CD14-positive monocyte (primary cell): ENCODE measurements at regions not wholly inside any gene's neighbourhood (a gene's known extent, or its start where the extent isn't known, plus 50 kb on each side); places are given as distances from the start of the nearest gene placed in this dataset.

Experiments
- DNase-seq, 3 donors: peaks; one replicate each; pipeline ENCODE4 v3.0.0-alpha.2; 2011 to 2022
- H2AFZ ChIP-seq: 2 replicates; pipeline ENCODE4 v1.6.0; 2012; ENCODE audit warnings: mild to moderate bottlenecking, low read depth, low read length, inconsistent platforms; ENCODE audit not compliant: insufficient read depth, poor library complexity, severe bottlenecking
- H3K27ac ChIP-seq, 2 donors: 1 replicate in 1 of 2; 2 replicates in 1 of 2; pipeline ENCODE4 v1.5.1; 2012 to 2013; ENCODE audit warnings: low read length in 2 of 2, control low read depth in 1 of 2, inconsistent platforms in 1 of 2, low read depth in 1 of 2, mild to moderate bottlenecking in 1 of 2
- H3K27me3 ChIP-seq, 2 donors: one replicate each; pipeline versions ENCODE4 v1.6.0 to v1.6.1; 2011 to 2013; ENCODE audit warnings: low read length in 2 of 2; ENCODE audit not compliant: control insufficient read depth in 2 of 2, insufficient read depth in 2 of 2
- H3K36me3 ChIP-seq, 2 donors: replicated peaks in 1 of 2; 1 replicate in 1 of 2; 2 replicates in 1 of 2; pipeline versions ENCODE4 v1.5.1 to v1.6.1; 2012 to 2013; ENCODE audit warnings: low read length in 2 of 2, control low read depth in 1 of 2, inconsistent platforms in 1 of 2, mild to moderate bottlenecking in 1 of 2; ENCODE audit not compliant: insufficient read depth in 2 of 2, control insufficient read depth in 1 of 2
- H3K4me1 ChIP-seq, 2 donors: 1 replicate in 1 of 2; 2 replicates in 1 of 2; pipeline versions ENCODE4 v1.5.1 to v1.6.1; 2012 to 2013; ENCODE audit warnings: low read length in 2 of 2, control low read depth in 1 of 2, inconsistent platforms in 1 of 2, mild to moderate bottlenecking in 1 of 2, moderate library complexity in 1 of 2; ENCODE audit not compliant: insufficient read depth in 2 of 2, control insufficient read depth in 1 of 2
- H3K4me2 ChIP-seq: replicated peaks from 2 replicates; pipeline ENCODE3; 2012; ENCODE audit warnings: low read length, moderate library complexity, mild to moderate bottlenecking; ENCODE audit not compliant: poor library complexity, severe bottlenecking; ENCODE audit errors: extremely low read depth
- H3K4me3 ChIP-seq, 3 experiments: fragments of 200-600 bp in 1 of 3; sonication (generic) in 1 of 3; replicated peaks in 1 of 3; 1 replicate in 2 of 3; 2 replicates in 1 of 3; pipeline ENCODE4 v1.5.1; 2011 to 2013; ENCODE audit warnings: low read length in 3 of 3, mild to moderate bottlenecking in 3 of 3, control low read depth in 2 of 3, low read depth in 2 of 3, inconsistent platforms in 1 of 3, moderate library complexity in 1 of 3
- H3K79me2 ChIP-seq: 2 replicates; pipeline ENCODE4 v1.6.0; 2012; ENCODE audit warnings: mild to moderate bottlenecking, control low read depth, inconsistent platforms, low read length, moderate library complexity; ENCODE audit not compliant: insufficient read depth
- H3K9ac ChIP-seq: 2 replicates; pipeline ENCODE4 v1.6.0; 2017; ENCODE audit warnings: low read length, mild to moderate bottlenecking; ENCODE audit not compliant: insufficient read depth, poor library complexity, severe bottlenecking
- H3K9me3 ChIP-seq, 2 donors: replicated peaks in 1 of 2; 1 replicate in 1 of 2; 2 replicates in 1 of 2; pipeline versions ENCODE4 v1.5.1 to v1.6.1; 2012 to 2013; ENCODE audit warnings: low read length in 2 of 2, control low read depth in 1 of 2; ENCODE audit not compliant: control insufficient read depth in 1 of 2, insufficient read depth in 1 of 2
- H4K20me1 ChIP-seq: 2 replicates; pipeline ENCODE4 v1.6.0; 2012; ENCODE audit warnings: mild to moderate bottlenecking, low read length, control low read depth, moderate library complexity; ENCODE audit not compliant: insufficient read depth
- H3K27ac Mint-ChIP-seq, 7 donors: one replicate each; pipeline ENCODE4 v1.8.0; 2020; ENCODE audit warnings: mild to moderate bottlenecking in 7 of 7, mixed read lengths in 7 of 7, moderate library complexity in 6 of 7, inconsistent platforms in 2 of 7
- H3K27me3 Mint-ChIP-seq, 3 donors: one replicate each; pipeline ENCODE4 v1.8.0; 2021 to 2022; ENCODE audit warnings: low read depth in 3 of 3, mild to moderate bottlenecking in 3 of 3, mixed read lengths in 3 of 3, moderate library complexity in 3 of 3, inconsistent platforms in 1 of 3
- H3K36me3 Mint-ChIP-seq, 2 donors: one replicate each; pipeline ENCODE4 v1.8.0; 2020; ENCODE audit warnings: mixed read lengths in 2 of 2, inconsistent platforms in 1 of 2, mild to moderate bottlenecking in 1 of 2
- H3K4me1 Mint-ChIP-seq: one replicate; pipeline ENCODE4 v1.8.0; 2020; ENCODE audit warnings: mild to moderate bottlenecking, mixed read lengths
- H3K4me3 Mint-ChIP-seq, 2 donors: one replicate each; pipeline ENCODE4 v1.8.0; 2020; ENCODE audit warnings: mild to moderate bottlenecking in 2 of 2, mixed read lengths in 2 of 2, moderate library complexity in 1 of 2
- H3K9me3 Mint-ChIP-seq, 7 donors: one replicate each; pipeline ENCODE4 v1.8.0; 2020 to 2022; ENCODE audit warnings: mixed read lengths in 7 of 7, mild to moderate bottlenecking in 6 of 7, moderate library complexity in 6 of 7, inconsistent platforms in 2 of 7
- CTCF ChIP-seq: fragments of 200-600 bp; IDR thresholded peaks from one replicate; pipeline ENCODE4 v1.8.0; 2022; ENCODE audit warnings: antibody characterized with exemption, mild to moderate bottlenecking
- WGBS: methylation state at CpG from one replicate; pipeline ENCODE4 v1.1.5; 2013; ENCODE audit warnings: missing lambda C conversion rate; ENCODE audit not compliant: insufficient coverage; 5-methylcytosine and 5-hydroxymethylcytosine counted together
- intact Hi-C, 2 donors: fragments of 100-400 bp; cut with micrococcal nuclease; formaldehyde crosslinking; loops; one replicate each; pipeline versions ENCODE4 v1.15.0 to v1.15.1; 2023

DNA sequence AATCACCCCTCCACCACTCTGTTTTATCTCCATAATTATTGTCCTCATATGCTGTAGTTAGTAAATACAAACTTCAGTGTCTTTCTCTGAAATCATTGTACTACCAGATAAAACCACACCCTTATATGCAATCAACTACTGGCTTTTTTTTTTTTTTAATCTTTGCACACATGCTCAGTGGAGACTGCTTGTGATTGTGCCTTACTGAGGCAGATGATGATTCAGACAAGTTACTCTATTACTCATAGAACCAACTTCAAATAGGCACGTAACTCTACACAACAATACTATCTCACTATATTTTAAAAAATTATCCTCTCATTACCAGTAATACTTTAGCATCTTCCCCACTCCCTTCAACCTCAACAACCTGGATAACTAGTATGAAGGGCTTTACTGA is 1278.4 kb upstream of the PIK3C3 start:
- no CpG with 5 or more reads among the region's 1 CpG for WGBS

GRCh38 chr18:40673150-40673549 is 1281.9 kb upstream of the PIK3C3 start:
- no peak overlapping the region for H3K4me2 ChIP-seq
- H3K9me3 ChIP-seq: no peaks in the 10 kb centered on the region
- no peaks in the 10 kb centered on the region for H3K27me3 ChIP-seq
- no peak overlapping the region for H3K9ac ChIP-seq
- no CpG with 5 or more reads among the region's 3 CpGs for WGBS
- Mint-ChIP-seq H3K36me3 (no peaks in the 10 kb centered on the region), H3K9me3 (peaks cover 0 to 8% (median 2%) of the 10 kb centered on the region in 7 donors), H3K4me1 (no peaks in the 10 kb centered on the region), H3K4me3 (no peak overlapping the region), H3K27me3 (no peaks in the 10 kb centered on the region), H3K27ac (no peak overlapping the region)
- intact Hi-C loops: loop anchor here in 1 of 2 donors (10.0 kb wide), 1 partner anchor 62 kb away; no protein-coding TSS in a partner anchor
- H3K36me3 ChIP-seq: no peaks in the 10 kb centered on the region
- no peaks in the 10 kb centered on the region for H4K20me1 ChIP-seq
- TF ChIP-seq CTCF: no peak
- no peaks in the 10 kb centered on the region for H3K4me1 ChIP-seq
- no peak overlapping the region for H3K27ac ChIP-seq
- no peak overlapping the region for H2AFZ ChIP-seq
- no peak for DNase-seq
- no peak overlapping the region for H3K4me3 ChIP-seq
- no peaks in the 10 kb centered on the region for H3K79me2 ChIP-seq

More for the DNA sequence above, 1278.4 kb upstream of the PIK3C3 start:
- H3K9me3 ChIP-seq: no peaks in the 10 kb centered on the region
- H3K79me2 ChIP-seq: no peaks in the 10 kb centered on the region
- no peaks in the 10 kb centered on the region for H3K36me3 ChIP-seq
- no peaks in the 10 kb centered on the region for H3K4me1 ChIP-seq
- H3K4me3 Mint-ChIP-seq: no peak overlapping the region
- no peak overlapping the region for H3K27ac ChIP-seq
- H3K4me1 Mint-ChIP-seq: no peaks in the 10 kb centered on the region
- no peak overlapping the region for H3K4me2 ChIP-seq
- H3K27me3 Mint-ChIP-seq: no peaks in the 10 kb centered on the region
- no peak overlapping the region for H3K9ac ChIP-seq
- H2AFZ ChIP-seq: no peak overlapping the region
- intact Hi-C loops: loop anchor here in 1 of 2 donors (10.0 kb wide), 1 partner anchor 58 kb away; no protein-coding TSS in a partner anchor
- H3K27me3 ChIP-seq: no peaks in the 10 kb centered on the region
- no peaks in the 10 kb centered on the region for H3K36me3 Mint-ChIP-seq
- no peak for DNase-seq
- peaks cover 0 to 3% (median 0%) of the 10 kb centered on the region in 7 donors for H3K9me3 Mint-ChIP-seq
- no peak overlapping the region for H3K4me3 ChIP-seq
- H3K27ac Mint-ChIP-seq: no peak overlapping the region
- TF ChIP-seq CTCF: no peak
- no peaks in the 10 kb centered on the region for H4K20me1 ChIP-seq
